K562 (cell line): ENCODE measurements at regions not wholly inside any gene's neighbourhood (a gene's known extent, or its start where the extent isn't known, plus 50 kb on each side); places are given as distances from the start of the nearest gene placed in this dataset.

Experiments
- ATAC-seq: fragments of 200-7000 bp; cut with Tn5 transposase; 3 replicates; pipeline ENCODE4 v1.9.1; 2020; ENCODE audit warnings: moderate library complexity
- BruUV-seq: library from RNA; stranded (reverse); fragments of 400-500 nt; replicated peaks from 2 replicates; lab custom pipeline; 2021; lab: Mats Ljungman, UMichigan
- CTCF ChIA-PET: fragments of 300-600 bp; formaldehyde crosslinking; extraction: SDS; loops from one replicate; lab custom pipeline; 2021; ENCODE audit warnings: low intra/inter-chr PET ratio; lab: Yijun Ruan, JAX
- POLR2A ChIA-PET: fragments of 300-600, 350-650 bp; sonication (Branson Sonifier 250); formaldehyde crosslinking; extraction: SDS; loops from one replicate; lab custom pipeline; 2021; ENCODE audit warnings: antibody characterized with exemption, inconsistent platforms; lab: Yijun Ruan, JAX
- DNase-seq, 4 experiments: peaks; one replicate each; pipeline versions ENCODE4 v3.0.0 to v3.0.0-alpha.2; 2011 to 2018; ENCODE audit warnings: low spot score in 3 of 4, mixed read lengths in 3 of 4; ENCODE audit errors: extremely low read depth in 1 of 4
- FAIRE-seq: peaks from 2 replicates; lab custom pipeline; 2011; peaks lifted over from hg19 to GRCh38; lab: Jason Lieb, UNC
- H2AFZ ChIP-seq: 2 replicates; pipeline ENCODE4 v1.6.0; 2011; ENCODE audit warnings: low read depth, low read length, control low read depth, inconsistent platforms
- H3K27ac ChIP-seq: fragments of 200-600 bp; 3 replicates; pipeline ENCODE4 v1.8.0; 2011; ENCODE audit warnings: low read depth, mild to moderate bottlenecking, control low read depth, inconsistent platforms, low read length, moderate library complexity, mixed read lengths; ENCODE audit errors: extremely low read depth
- H3K27me3 ChIP-seq, 2 experiments: fragments of 300-600 bp in 1 of 2; 2 replicates in 1 of 2; 3 replicates in 1 of 2; pipeline versions ENCODE4 v1.6.0 to v1.8.0; 2011; ENCODE audit warnings: inconsistent platforms in 2 of 2, low read length in 2 of 2, mild to moderate bottlenecking in 1 of 2, mixed read lengths in 1 of 2, moderate library complexity in 1 of 2; ENCODE audit not compliant: control insufficient read depth in 2 of 2, insufficient read depth in 2 of 2
- H3K36me3 ChIP-seq: fragments of 300-600 bp; 3 replicates; pipeline ENCODE4 v1.8.0; 2011; ENCODE audit warnings: mild to moderate bottlenecking, low read length, inconsistent platforms; ENCODE audit not compliant: control insufficient read depth, insufficient read depth
- H3K4me1 ChIP-seq, 2 experiments: fragments of 200-600 bp in 1 of 2; replicated peaks in 1 of 2; 2 replicates in 1 of 2; 3 replicates in 1 of 2; pipeline versions ENCODE4 v1.5.1 to v1.8.0; 2011; ENCODE audit warnings: inconsistent platforms in 2 of 2, low read length in 2 of 2, mild to moderate bottlenecking in 1 of 2, mixed read lengths in 1 of 2, moderate library complexity in 1 of 2; ENCODE audit not compliant: control insufficient read depth in 2 of 2, insufficient read depth in 2 of 2
- H3K4me2 ChIP-seq: 2 replicates; pipeline ENCODE4 v1.6.1; 2011; ENCODE audit warnings: low read length, control low read depth, inconsistent platforms, mixed read lengths; ENCODE audit not compliant: insufficient read depth
- H3K4me3 ChIP-seq: fragments of 200-600 bp; sonication (generic), shearing (Covaris generic); 2 replicates; pipeline ENCODE4 v1.5.1; 2016; ENCODE audit warnings: control low read depth, inconsistent platforms
- H3K79me2 ChIP-seq: fragments of 200-600 bp; 3 replicates; pipeline ENCODE4 v1.8.0; 2011; ENCODE audit warnings: low read length, inconsistent platforms; ENCODE audit not compliant: control insufficient read depth, insufficient read depth
- H3K9ac ChIP-seq, 2 experiments: 2 replicates each; pipeline versions ENCODE4 v1.6.0 to v1.6.1; 2011; ENCODE audit warnings: low read depth in 2 of 2, low read length in 2 of 2, control low read depth in 1 of 2, inconsistent platforms in 1 of 2, mild to moderate bottlenecking in 1 of 2, mixed read lengths in 1 of 2; ENCODE audit not compliant: insufficient read depth in 1 of 2
- H3K9me1 ChIP-seq: one replicate; pipeline ENCODE4 v1.6.0; 2011; ENCODE audit warnings: inconsistent platforms, mild to moderate bottlenecking, low read length, moderate library complexity; ENCODE audit not compliant: control insufficient read depth, insufficient read depth
- H3K9me3 ChIP-seq: replicated peaks from 2 replicates; pipeline ENCODE4 v1.5.1; 2011; ENCODE audit warnings: low read depth, low read length, inconsistent platforms; ENCODE audit not compliant: control insufficient read depth, insufficient read depth
- H4K20me1 ChIP-seq: replicated peaks from 2 replicates; pipeline ENCODE4 v1.6.1; 2011; ENCODE audit warnings: low read length, inconsistent platforms, mixed read lengths; ENCODE audit not compliant: control insufficient read depth, insufficient read depth
- CBX8 ChIP-seq: fragments of 200-600 bp; sonication (generic); IDR thresholded peaks from 2 replicates; pipeline ENCODE4 v1.6.1; 2012; ENCODE audit warnings: borderline replicate concordance, mixed run types, low read depth, mild to moderate bottlenecking, moderate library complexity, mixed read lengths, low read length, control low read depth, inconsistent platforms; ENCODE audit not compliant: poor library complexity, severe bottlenecking; ENCODE audit errors: extremely low read depth
- FOSL1 ChIP-seq: fragments of 200-800 bp; sonication (Bioruptor generic); conservative IDR thresholded peaks from 2 replicates; pipeline ENCODE4 v1.6.1; 2016; ENCODE audit warnings: missing genetic modification characterization, missing compliant biosample characterization
- MCM3 ChIP-seq: fragments of 450-650 bp; IDR thresholded peaks from 2 replicates; pipeline ENCODE4 v1.6.1; 2016
- MYC ChIP-seq, 2 experiments: fragments of 250-450 bp in 1 of 2; sonication (Bioruptor Pico) in 1 of 2; IDR thresholded peaks; 2 replicates each; pipeline versions ENCODE4 v1.5.1 to v1.6.1; 2012 to 2021; ENCODE audit warnings: low read depth in 2 of 2, borderline replicate concordance in 1 of 2, improper control_type of control experiment in 1 of 2, low read length in 1 of 2, mild to moderate bottlenecking in 1 of 2, moderate library complexity in 1 of 2
- PCBP1 ChIP-seq: fragments of 200-400 bp; formaldehyde crosslinking; IDR thresholded peaks from 2 replicates; pipeline ENCODE4 v1.6.1; 2018; ENCODE audit warnings: mild to moderate bottlenecking, low read depth, low read length; ENCODE audit not compliant: poor library complexity, severe bottlenecking
- RFX5 ChIP-seq: IDR thresholded peaks from 2 replicates; pipeline ENCODE4 v1.6.1; 2011; ENCODE audit warnings: low read depth, mild to moderate bottlenecking, improper control_type of control experiment, low read length
- ZNF764 ChIP-seq: fragments of 250-450 bp; sonication (Bioruptor Pico); IDR thresholded peaks from 2 replicates; pipeline ENCODE4 v1.4.0; 2020; ENCODE audit warnings: low read depth, mild to moderate bottlenecking, moderate library complexity
- WGBS: fragments of 100-300 bp; shearing (Covaris generic); methylation state at CpG from one replicate; pipeline ENCODE4 v1.1.6; 2016; ENCODE audit warnings: low coverage, mixed read lengths; ENCODE audit not compliant: insufficient coverage; ENCODE audit errors: missing lambda C conversion rate; 5-methylcytosine and 5-hydroxymethylcytosine counted together
- in situ Hi-C: fragments of 300-500 bp; cut with MboI; formaldehyde crosslinking; loops from 4 replicates; pipeline ENCODE4 v1.15.0; 2018; ENCODE audit warnings: inconsistent platforms, mixed read lengths
- intact Hi-C: fragments of 100-400 bp; cut with micrococcal nuclease; formaldehyde crosslinking; loops from 2 replicates; pipeline ENCODE4 v1.14.2; 2022
- TF ChIP-seq, protein P1 (sequence below): fragments of 250-450 bp; sonication (Bioruptor Pico); IDR thresholded peaks from 2 replicates; pipeline ENCODE4 v1.4.0; 2020; ENCODE audit warnings: mild to moderate bottlenecking, moderate library complexity, borderline replicate concordance
- TF ChIP-seq, protein P2 (sequence below), 2 experiments: fragments of 150-350 bp in 1 of 2; IDR thresholded peaks; 2 replicates each; pipeline ENCODE4 v1.6.1; 2012 to 2016; ENCODE audit warnings: low read depth in 2 of 2, low read length in 2 of 2, mild to moderate bottlenecking in 1 of 2, moderate library complexity in 1 of 2
- TF ChIP-seq, protein P3 (sequence below), 3 experiments: fragments of 200-800 bp in 1 of 3; sonication (Bioruptor generic) in 1 of 3; sonication (generic) in 1 of 3; formaldehyde crosslinking in 1 of 3; IDR thresholded peaks; 2 replicates each; pipeline versions ENCODE4 v1.6.1 to v1.8.0; 2016 to 2022; ENCODE audit warnings: mild to moderate bottlenecking in 2 of 3, missing compliant biosample characterization in 2 of 3, missing genetic modification characterization in 2 of 3, missing genetic modification reagents in 1 of 3

DNA sequence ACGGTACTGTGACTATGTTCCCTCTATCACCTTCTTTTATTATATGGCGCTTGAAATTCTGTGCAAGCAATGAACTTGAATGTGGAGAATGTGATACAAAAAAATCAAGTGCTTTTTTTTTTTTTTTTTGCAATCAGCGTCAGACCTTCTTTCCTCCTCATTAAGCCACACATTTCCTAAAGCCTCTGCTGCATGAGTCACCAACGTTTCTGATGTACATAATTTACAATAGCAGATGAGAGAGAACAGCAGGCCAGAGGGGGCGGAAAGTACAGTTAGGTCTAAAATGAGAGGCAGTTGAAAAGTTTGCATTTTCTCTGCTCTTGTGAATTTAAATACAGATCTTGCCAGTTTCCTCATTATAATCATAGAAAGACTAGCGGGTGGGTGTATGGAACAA lies 114.6 kb upstream of the RIPOR2 start (continued):
- TF ChIP-seq FOSL1 = peak; percentile 82
- TF ChIP-seq, protein P1, sequence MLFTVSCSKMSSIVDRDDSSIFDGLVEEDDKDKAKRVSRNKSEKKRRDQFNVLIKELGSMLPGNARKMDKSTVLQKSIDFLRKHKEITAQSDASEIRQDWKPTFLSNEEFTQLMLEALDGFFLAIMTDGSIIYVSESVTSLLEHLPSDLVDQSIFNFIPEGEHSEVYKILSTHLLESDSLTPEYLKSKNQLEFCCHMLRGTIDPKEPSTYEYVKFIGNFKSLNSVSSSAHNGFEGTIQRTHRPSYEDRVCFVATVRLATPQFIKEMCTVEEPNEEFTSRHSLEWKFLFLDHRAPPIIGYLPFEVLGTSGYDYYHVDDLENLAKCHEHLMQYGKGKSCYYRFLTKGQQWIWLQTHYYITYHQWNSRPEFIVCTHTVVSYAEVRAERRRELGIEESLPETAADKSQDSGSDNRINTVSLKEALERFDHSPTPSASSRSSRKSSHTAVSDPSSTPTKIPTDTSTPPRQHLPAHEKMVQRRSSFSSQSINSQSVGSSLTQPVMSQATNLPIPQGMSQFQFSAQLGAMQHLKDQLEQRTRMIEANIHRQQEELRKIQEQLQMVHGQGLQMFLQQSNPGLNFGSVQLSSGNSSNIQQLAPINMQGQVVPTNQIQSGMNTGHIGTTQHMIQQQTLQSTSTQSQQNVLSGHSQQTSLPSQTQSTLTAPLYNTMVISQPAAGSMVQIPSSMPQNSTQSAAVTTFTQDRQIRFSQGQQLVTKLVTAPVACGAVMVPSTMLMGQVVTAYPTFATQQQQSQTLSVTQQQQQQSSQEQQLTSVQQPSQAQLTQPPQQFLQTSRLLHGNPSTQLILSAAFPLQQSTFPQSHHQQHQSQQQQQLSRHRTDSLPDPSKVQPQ (CRISPR knock-in tag) = no peak
- TF ChIP-seq, protein P2, sequence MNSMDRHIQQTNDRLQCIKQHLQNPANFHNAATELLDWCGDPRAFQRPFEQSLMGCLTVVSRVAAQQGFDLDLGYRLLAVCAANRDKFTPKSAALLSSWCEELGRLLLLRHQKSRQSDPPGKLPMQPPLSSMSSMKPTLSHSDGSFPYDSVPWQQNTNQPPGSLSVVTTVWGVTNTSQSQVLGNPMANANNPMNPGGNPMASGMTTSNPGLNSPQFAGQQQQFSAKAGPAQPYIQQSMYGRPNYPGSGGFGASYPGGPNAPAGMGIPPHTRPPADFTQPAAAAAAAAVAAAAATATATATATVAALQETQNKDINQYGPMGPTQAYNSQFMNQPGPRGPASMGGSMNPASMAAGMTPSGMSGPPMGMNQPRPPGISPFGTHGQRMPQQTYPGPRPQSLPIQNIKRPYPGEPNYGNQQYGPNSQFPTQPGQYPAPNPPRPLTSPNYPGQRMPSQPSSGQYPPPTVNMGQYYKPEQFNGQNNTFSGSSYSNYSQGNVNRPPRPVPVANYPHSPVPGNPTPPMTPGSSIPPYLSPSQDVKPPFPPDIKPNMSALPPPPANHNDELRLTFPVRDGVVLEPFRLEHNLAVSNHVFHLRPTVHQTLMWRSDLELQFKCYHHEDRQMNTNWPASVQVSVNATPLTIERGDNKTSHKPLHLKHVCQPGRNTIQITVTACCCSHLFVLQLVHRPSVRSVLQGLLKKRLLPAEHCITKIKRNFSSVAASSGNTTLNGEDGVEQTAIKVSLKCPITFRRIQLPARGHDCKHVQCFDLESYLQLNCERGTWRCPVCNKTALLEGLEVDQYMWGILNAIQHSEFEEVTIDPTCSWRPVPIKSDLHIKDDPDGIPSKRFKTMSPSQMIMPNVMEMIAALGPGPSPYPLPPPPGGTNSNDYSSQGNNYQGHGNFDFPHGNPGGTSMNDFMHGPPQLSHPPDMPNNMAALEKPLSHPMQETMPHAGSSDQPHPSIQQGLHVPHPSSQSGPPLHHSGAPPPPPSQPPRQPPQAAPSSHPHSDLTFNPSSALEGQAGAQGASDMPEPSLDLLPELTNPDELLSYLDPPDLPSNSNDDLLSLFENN (IDR thresholded peaks at IDR 0.05; ENCODE audit: low read depth in 2 of 2, low read length in 2 of 2) = no peak

DNA sequence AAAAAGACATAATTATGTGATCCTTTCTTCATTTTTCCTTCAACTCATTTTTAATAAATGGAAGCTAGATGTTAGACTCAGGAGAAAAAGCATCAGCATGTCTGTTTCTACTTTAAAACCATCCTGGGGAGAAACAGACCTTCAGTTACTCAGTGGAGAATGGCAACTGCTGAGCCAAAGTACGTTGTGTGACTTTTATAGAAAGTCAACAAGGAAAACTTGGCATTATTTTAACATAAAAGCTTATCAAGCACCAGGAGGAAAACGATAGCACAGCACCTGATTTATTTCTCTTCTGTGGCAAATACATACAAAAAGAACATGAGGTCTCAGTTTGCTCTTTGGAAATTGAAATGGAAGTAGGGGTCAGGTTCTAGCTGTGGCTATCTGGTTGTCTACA lies 115.3 kb upstream of the RIPOR2 start:
- no peaks in the 10 kb centered on the region; a peak in 1 of 5 replicates for H3K4me1 ChIP-seq
- CTCF ChIA-PET = no interaction called here
- 0% methylated on average over 2 of the region's 2 CpGs for WGBS
- H3K9me1 ChIP-seq = no peaks in the 10 kb centered on the region
- no peaks in the 10 kb centered on the region for H3K79me2 ChIP-seq
- FAIRE-seq (no peak), DNase-seq (no peak), ATAC-seq (no peak)
- H2AFZ ChIP-seq = peak overlapping the region; percentile 43; the same call in 1 of the 2 replicates
- POLR2A ChIA-PET = no interaction called here
- no peak overlapping the region for H3K9ac ChIP-seq
- intact Hi-C loops (no loop called here), in situ Hi-C loops (no loop called here)
- no peak overlapping the region for H3K4me2 ChIP-seq
- H3K9me3 ChIP-seq = no peaks in the 10 kb centered on the region
- no TSS peak for BruUV-seq
- no peak overlapping the region for H3K4me3 ChIP-seq
- peaks cover 0 to 5% of the 10 kb centered on the region in 2 experiments; a peak in 1 of 5 replicates for H3K27me3 ChIP-seq
- H3K27ac ChIP-seq = no peak overlapping the region; the same call in 2 of the 3 replicates
- H4K20me1 ChIP-seq = no peaks in the 10 kb centered on the region
- H3K36me3 ChIP-seq = no peaks in the 10 kb centered on the region
- TF ChIP-seq PCBP1 (no peak), MYC (IDR thresholded peaks at IDR 0.05; ENCODE audit: low read depth, low read length) (no peak), MYC (CRISPR knock-in tag; IDR thresholded peaks at IDR 0.05; ENCODE audit: borderline replicate concordance, low read depth) (no peak), MCM3 (no peak), CBX8 (no peak), RFX5 (no peak), ZNF764 (CRISPR knock-in tag) (no peak)
- TF ChIP-seq, protein P3, sequence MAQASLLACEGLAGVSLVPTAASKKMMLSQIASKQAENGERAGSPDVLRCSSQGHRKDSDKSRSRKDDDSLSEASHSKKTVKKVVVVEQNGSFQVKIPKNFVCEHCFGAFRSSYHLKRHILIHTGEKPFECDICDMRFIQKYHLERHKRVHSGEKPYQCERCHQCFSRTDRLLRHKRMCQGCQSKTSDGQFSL (CRISPR knock-in tag; IDR thresholded peaks at IDR 0.05) = no peak
- TF ChIP-seq, protein P3 (tag; IDR thresholded peaks at IDR 0.05) = no peak
